Nephron progenitor cell (in vitro differentiated cells): ENCODE measurements at regions not wholly inside any gene's neighbourhood (a gene's known extent, or its start where the extent isn't known, plus 50 kb on each side); places are given as distances from the start of the nearest gene placed in this dataset.
"Not testable (repeated sequence)": the region's sequence is repeated elsewhere in the genome, so short reads cannot be mapped to it uniquely, and the experiment has no call there.

ENCODE experiments used
- DNase-seq: peaks from one replicate; pipeline ENCODE4 v3.0.0; 2021
- H3K27ac Mint-ChIP-seq: 2 replicates; pipeline ENCODE4 v1.8.0; 2021; ENCODE audit warnings: mild to moderate bottlenecking, moderate library complexity, mixed read lengths
- H3K27me3 Mint-ChIP-seq: 2 replicates; pipeline ENCODE4 v1.8.0; 2021; ENCODE audit warnings: mild to moderate bottlenecking, low read depth, mixed read lengths; ENCODE audit not compliant: poor library complexity
- H3K36me3 Mint-ChIP-seq: 2 replicates; pipeline ENCODE4 v1.8.0; 2021; ENCODE audit warnings: low read depth, mixed read lengths
- H3K4me1 Mint-ChIP-seq: 2 replicates; pipeline ENCODE4 v1.8.0; 2021; ENCODE audit warnings: mixed read lengths
- H3K4me3 Mint-ChIP-seq: 2 replicates; pipeline ENCODE4 v1.8.0; 2021; ENCODE audit warnings: mild to moderate bottlenecking, moderate library complexity, mixed read lengths
- H3K9me3 Mint-ChIP-seq: 2 replicates; pipeline ENCODE4 v1.8.0; 2021; ENCODE audit warnings: mild to moderate bottlenecking, moderate library complexity, mixed read lengths
- TF ChIP-seq, protein P1 (sequence below): fragments of 200-600 bp; sonication (generic); IDR thresholded peaks from 2 replicates; pipeline ENCODE4 v1.5.0; 2021; ENCODE audit warnings: antibody characterized with exemption

DNA sequence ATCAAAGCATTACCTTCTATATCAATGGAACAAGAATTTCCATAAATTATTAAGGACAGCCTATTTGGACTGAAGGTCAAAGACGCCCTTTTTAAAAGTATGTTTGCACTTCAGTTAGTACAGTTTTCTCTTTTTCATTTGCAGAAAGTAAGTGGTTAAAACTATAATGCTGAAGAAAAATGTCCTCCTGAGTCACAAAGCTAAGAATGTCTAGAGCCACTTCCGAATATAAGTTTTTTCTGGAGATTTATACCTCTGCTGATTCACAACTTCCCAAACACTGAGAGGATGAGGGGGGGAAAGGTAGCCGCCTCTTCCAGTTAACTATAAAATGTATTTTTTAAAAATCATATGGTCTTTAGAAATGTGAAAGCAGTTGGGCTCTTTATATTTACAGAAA, 84.9 kb downstream of the DUSP6 start:
- Mint-ChIP-seq H3K27ac (peak overlapping the region; percentile 36), H3K27me3 (no peaks in the 10 kb centered on the region), H3K36me3 (peaks cover 7% of the 10 kb centered on the region), H3K4me1 (peaks cover 16% of the 10 kb centered on the region), H3K4me3 (no peak overlapping the region), H3K9me3 (peaks cover 10% of the 10 kb centered on the region)
- TF ChIP-seq, protein P1, sequence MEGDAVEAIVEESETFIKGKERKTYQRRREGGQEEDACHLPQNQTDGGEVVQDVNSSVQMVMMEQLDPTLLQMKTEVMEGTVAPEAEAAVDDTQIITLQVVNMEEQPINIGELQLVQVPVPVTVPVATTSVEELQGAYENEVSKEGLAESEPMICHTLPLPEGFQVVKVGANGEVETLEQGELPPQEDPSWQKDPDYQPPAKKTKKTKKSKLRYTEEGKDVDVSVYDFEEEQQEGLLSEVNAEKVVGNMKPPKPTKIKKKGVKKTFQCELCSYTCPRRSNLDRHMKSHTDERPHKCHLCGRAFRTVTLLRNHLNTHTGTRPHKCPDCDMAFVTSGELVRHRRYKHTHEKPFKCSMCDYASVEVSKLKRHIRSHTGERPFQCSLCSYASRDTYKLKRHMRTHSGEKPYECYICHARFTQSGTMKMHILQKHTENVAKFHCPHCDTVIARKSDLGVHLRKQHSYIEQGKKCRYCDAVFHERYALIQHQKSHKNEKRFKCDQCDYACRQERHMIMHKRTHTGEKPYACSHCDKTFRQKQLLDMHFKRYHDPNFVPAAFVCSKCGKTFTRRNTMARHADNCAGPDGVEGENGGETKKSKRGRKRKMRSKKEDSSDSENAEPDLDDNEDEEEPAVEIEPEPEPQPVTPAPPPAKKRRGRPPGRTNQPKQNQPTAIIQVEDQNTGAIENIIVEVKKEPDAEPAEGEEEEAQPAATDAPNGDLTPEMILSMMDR: no peak
- DNase-seq: no peak

DNA sequence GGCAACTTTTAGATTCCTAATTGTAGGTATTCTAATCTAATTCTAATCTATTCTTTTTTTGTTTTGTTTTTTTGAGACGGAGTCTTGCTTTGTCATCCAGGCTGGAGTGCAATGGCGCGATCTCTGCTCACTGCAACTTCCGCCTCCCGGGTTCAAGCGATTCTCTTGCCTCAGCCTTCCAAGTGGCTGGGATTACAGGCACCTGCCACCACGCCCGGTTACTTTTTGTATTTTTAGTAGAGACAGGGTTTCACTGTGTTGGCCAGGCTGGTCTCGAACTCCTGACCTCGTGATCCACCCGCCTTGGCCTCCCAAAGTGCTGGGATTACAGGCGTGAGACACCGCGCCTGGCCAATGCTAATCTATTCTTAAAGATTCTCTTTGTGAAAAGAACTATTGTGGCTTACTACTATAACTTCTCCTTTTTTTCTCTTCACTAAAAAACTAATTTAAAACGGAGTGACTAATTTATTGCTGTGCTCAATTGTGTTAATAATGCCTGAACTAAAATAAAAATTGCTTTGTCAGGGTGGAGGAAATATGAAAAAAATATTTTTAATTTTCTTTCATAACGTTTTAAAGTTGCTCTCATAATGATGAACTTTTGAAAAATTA, 85.6 kb downstream of the DUSP6 start:
- H3K4me3 Mint-ChIP-seq: not testable (repeated sequence)

DNA sequence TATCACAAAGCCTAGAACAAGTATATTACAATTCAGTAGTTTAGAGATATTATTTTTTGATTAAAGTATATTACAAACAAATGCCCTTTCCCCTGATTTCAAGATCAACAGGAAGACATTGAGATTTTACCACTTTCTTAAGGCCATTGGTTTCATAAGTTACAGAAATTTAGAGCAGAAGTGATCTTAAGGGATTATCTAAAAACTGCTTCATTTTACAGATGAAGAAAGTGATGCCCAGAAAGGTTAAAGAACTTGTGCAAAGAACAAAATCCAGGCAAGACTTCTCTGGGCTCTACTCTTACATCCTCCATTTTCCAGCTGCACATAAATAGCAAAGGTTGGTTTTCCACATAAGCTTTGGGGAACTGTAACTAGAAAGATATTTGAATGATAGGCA, 87.5 kb downstream of the DUSP6 start:
- DNase-seq: no peak
- H3K36me3 Mint-ChIP-seq: peaks cover under 1% of the 10 kb centered on the region
- no peaks in the 10 kb centered on the region for H3K27me3 Mint-ChIP-seq
- no peak overlapping the region for H3K27ac Mint-ChIP-seq
- H3K4me1 Mint-ChIP-seq: peaks cover 27% of the 10 kb centered on the region
- H3K4me3 Mint-ChIP-seq: no peak overlapping the region
- H3K9me3 Mint-ChIP-seq: peaks cover under 1% of the 10 kb centered on the region
- TF ChIP-seq, protein P1: no peak

More for the DNA sequence above, 85.6 kb downstream of the DUSP6 start:
- not testable (repeated sequence) for H3K27ac Mint-ChIP-seq, H3K36me3 Mint-ChIP-seq, DNase-seq, H3K27me3 Mint-ChIP-seq
- peaks cover 22% of the 10 kb centered on the region for H3K4me1 Mint-ChIP-seq
- peaks cover 10% of the 10 kb centered on the region for H3K9me3 Mint-ChIP-seq

DNA sequence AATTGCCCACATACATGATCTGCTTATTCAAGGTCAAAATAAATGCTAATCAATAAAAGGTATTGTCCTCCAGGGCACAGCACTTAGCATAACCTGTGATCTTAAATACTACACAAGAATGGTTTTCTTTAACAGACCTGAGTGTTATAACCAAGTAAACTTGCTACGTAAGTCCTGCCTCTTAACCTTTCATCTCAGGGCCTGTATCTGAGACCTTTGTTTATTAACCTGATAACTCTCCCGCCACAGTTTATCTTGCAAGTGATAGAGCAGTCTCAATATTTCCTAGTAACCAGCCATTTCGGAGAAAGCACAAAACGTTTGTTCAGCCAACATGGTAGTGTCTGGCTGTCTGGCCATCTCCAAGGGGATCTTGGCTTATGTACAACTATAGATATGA, 88.4 kb downstream of the DUSP6 start:
- DNase-seq: no peak
- Mint-ChIP-seq H3K27me3 (no peaks in the 10 kb centered on the region), H3K4me3 (no peak overlapping the region), H3K27ac (no peak overlapping the region), H3K4me1 (peaks cover 27% of the 10 kb centered on the region), H3K9me3 (peaks cover 8% of the 10 kb centered on the region), H3K36me3 (peaks cover 5% of the 10 kb centered on the region)
- TF ChIP-seq, protein P1: no peak

DNA sequence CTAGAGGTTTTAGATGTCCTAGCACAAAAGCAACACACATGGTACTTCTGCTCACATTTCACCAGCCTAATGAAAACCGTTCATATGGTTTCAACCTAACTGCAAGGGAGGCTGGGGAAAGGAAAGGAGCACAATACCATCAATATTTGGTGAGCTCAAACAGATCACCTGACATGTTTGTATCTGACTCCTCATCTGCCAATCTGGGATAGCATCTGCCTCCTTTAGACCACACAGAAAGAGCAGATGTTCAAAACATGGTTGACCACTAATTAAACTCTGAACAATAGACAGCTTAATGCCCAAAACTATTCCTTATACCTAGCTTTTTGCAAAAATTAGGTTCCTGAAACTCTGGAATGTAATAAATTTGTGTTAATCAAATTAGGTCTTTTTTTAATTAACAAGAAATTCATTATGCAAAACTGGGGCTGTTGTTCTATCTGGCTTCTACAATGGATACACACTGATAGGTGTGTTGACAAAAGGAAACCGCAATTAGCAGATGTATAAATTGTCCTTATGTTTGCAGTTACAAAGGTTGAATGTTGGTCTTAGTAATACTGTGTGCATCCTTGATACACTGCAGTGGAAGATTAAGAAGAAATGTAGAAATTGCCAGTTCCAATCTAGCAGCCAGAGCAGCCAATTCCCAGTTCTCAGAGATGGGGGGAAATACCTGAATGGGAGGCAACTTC, 89.3 kb downstream of the DUSP6 start:
- H3K4me3 Mint-ChIP-seq: no peak overlapping the region
- TF ChIP-seq, protein P1: no peak
- no peak for DNase-seq
- peaks cover 27% of the 10 kb centered on the region for H3K4me1 Mint-ChIP-seq
- no peaks in the 10 kb centered on the region for H3K27me3 Mint-ChIP-seq
- H3K36me3 Mint-ChIP-seq: peaks cover 9% of the 10 kb centered on the region
- H3K9me3 Mint-ChIP-seq: peaks cover 17% of the 10 kb centered on the region
- no peak overlapping the region for H3K27ac Mint-ChIP-seq

DNA sequence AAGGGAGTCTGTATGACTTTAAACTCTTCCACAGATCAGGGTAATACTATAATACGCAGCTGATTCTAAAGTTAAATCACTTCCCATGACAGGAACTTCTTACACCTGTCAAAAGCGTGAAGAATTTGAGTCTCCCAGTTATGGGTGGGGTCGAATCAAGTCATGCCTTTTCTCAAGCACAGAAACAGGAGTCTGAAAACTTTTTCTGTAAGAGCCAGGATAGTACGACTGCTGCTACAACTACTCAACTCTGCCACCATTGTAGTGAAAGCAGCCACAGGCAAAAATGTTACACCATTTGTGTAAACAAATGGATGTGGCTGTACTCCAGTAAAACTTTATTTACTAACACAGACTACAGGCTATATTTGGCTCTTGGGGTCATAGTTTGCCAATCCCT, 90.3 kb downstream of the DUSP6 start:
- no peak for DNase-seq
- Mint-ChIP-seq H3K4me1 (peaks cover 20% of the 10 kb centered on the region), H3K4me3 (no peak overlapping the region), H3K36me3 (peaks cover 12% of the 10 kb centered on the region), H3K27me3 (no peaks in the 10 kb centered on the region), H3K27ac (no peak overlapping the region), H3K9me3 (peaks cover 27% of the 10 kb centered on the region)
- TF ChIP-seq, protein P1: no peak
